ENCODE measurements at regions not wholly inside any gene's neighbourhood (a gene's known extent, or its start where the extent isn't known, plus 50 kb on each side); places are given as distances from the start of the nearest gene placed in this dataset.

GRCh38 chr3:181764544-181764943, 52.8 kb downstream of the SOX2 start:
- DNase-seq: no peak

GRCh38 chr3:181770296-181770695, 58.6 kb downstream of the SOX2 start:
- no peak for DNase-seq

- no peak for DNase-seq
These were observed 59.4 kb downstream of the SOX2 start for GRCh38 chr3:181771120-181771519.

DNA sequence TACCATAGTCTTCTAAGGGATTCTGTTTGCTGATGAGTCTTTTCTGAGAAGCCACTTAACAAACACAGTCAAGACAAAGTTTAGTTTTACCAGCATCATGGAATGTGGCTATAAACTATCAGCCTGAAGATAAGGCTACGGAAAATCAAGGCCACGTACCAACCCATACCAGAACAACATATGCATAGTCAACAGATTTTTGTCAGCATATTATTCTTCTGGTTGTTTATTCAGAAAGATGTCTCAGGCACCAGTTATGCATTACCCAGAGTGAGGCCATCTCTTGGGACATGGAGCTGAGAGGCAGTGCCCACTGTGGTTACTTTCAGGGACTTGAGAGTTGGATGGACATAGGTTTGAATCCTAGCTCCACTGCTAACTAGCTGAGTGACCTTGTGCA, 60.4 kb downstream of the SOX2 start:
- DNase-seq: no peak

DNA sequence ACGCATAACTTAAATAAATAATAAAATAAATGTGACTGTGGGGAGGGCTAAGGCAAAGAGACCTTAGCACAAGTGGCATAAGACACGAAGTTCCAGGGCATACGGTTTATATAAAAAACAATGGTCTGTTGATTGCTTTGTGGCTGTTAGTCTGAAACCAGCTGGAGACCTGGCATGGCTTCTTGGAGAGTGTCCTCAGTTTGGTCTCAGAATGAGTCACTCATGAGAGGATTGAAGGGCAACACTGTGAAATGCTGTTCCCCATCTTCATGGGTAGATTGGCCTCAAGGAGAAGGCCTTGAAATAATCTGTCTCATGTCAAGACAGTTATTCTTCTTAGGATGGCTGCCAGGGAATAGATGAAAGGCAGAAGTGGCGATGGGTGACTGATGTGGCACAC, 62.2 kb downstream of the SOX2 start:
- DNase-seq: no peak

DNA sequence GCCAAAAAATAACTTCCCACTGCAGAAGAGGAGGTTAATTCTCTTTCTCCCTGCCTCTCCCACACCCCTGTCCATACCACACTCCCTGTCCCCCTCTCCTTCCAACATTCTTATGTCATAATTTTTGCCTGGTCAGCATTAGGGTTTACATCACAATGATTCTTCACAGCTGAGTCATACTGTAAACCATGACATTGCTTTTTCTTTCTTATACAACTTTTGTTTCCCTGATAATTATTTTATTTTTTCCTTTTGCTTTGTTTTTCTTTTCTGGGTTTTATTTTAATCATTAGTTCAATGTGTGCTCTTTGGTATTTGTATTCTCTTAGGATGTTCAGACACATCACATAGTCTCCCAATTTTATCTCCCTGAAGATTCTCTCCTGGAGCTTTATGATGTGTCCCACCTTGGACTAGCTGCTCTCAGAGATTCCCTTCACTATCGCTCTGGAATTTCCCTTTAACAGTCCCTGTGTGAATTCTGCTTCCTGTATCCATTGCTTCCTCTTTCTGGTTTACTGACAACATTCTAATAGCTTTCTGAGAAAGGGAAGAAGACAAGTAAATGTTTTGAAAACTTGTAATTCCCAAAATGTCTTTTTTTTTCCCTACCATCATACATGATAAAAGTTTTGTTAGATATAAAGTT, 70.7 kb downstream of the SOX2 start:
- DNase-seq: no peak

DNA sequence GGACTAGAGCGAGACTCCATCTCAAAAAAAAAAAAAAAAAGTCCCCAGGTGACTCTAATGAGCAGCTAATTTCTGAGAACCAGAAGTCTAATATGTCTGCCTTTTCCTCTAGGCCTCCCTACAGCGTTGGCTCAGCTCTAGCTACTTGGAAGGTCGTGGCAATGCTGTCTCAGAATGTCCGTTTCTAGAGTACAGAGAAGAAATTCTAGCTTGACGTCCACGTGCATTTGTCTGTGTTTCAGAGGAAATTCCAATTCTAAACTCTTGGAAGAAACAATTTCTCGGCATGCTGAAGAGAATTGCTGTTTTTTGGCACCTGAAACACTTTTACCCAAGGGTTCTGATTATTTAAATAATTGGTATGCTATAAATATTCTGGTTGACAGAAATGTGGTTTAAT, 78.8 kb downstream of the SOX2 start:
- DNase-seq: no peak

GRCh38 chr3:181791056-181791955, 79.6 kb downstream of the SOX2 start:
- DNase-seq: no peak

DNA sequence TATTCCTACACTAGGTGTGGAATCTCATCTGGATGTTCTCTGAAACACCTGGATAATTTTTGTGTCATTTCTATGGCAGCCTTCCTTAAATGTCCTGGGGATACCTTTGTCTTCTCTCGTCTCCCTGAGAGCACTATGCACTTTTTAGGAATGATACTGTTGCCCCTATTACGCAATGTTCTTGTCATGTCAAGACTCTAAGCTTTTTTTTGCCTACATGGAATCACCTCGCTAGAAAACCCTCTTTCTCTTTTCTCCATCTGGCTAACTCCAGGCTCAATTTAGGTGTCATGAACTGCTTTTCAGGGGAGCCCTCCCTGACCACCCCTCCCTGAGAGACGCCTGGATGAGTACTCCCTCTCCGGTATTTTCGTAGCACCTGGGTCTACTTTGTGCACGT, 81.3 kb downstream of the SOX2 start:
- DNase-seq: no peak

DNA sequence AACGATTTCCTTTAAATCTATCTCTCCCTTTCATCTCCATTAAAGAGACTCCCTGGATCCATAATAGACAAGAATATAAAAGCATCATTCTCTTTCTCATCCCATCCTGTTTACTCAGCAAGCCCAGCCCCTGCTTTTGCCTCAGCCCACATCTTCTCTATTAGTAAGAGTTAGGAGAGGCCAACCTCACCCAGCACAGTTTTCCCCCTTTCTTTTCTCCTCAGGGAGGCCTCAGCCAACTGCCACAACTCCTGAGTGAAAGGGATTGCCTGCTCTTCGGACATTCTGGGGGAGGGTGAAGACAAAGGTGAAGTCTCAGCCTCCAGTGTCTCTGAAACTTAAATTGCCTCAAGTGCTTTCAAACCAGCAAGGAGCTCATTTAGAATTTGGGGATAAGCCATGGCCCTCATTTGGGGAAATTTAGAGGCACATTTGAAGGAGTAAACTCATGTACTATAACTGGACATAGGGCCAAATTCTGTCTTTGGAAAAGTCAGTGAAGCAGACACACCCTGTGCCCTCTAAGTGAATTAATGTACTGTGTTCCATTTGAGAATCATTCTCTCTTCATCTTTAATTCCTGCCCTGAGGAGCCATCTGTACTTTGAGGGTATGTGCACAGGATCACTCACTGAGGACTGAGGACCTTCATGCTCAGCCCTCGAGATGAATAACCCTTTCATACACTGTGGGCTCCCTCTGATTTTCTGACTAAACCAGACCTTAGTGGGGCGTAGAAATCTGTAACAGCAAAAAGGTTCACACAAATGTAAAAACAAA, 82.5 kb downstream of the SOX2 start:
- no peak for DNase-seq

DNA sequence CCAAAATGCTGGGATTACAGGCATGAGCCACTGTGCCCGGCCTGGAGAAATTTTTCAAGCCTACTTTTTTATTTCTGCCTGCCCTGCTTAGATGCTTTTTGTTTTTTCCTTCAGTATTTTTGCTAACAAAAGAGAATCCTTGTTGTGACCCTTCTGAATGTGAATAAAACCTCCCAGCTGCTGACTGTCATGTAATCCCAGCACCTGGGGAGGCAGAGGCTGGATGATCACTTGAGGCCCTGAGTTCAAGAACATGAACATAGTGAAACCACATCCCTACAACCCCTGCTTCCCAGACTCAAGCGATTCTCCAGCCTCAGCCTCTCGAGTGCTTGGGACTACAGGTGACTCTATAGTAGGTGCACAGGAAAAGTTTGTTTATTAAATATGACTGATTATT, 84.9 kb downstream of the SOX2 start:
- no peak for DNase-seq

GRCh38 chr3:181797431-181797830, 85.7 kb downstream of the SOX2 start:
- no peak for DNase-seq

DNA sequence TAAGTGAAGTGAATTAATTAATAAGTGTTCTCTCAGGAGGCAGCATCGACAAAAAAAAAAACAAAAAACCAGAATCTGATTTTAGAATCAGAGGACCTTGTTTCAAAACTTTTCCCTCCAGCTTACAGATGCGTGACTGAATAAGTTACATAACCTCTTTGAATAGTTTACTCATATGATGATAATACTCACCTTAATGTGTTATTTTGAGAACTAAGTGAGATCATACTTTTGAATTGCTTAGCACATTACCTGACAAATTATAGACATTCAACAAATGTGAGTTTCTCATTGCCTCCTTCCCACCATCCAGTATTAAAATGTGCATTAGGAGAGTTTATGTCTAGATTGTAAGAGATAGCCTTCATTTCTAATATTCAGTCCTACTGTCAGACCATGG, 94.0 kb downstream of the SOX2 start:
- no peak for DNase-seq

GRCh38 chr3:181808053-181808452, 96.3 kb downstream of the SOX2 start:
- DNase-seq: no peak

GRCh38 chr3:181823716-181824115, 112.0 kb downstream of the SOX2 start:
- DNase-seq: no peak

- no peak for DNase-seq
These were observed 113.2 kb downstream of the SOX2 start for GRCh38 chr3:181824961-181825360.

DNA sequence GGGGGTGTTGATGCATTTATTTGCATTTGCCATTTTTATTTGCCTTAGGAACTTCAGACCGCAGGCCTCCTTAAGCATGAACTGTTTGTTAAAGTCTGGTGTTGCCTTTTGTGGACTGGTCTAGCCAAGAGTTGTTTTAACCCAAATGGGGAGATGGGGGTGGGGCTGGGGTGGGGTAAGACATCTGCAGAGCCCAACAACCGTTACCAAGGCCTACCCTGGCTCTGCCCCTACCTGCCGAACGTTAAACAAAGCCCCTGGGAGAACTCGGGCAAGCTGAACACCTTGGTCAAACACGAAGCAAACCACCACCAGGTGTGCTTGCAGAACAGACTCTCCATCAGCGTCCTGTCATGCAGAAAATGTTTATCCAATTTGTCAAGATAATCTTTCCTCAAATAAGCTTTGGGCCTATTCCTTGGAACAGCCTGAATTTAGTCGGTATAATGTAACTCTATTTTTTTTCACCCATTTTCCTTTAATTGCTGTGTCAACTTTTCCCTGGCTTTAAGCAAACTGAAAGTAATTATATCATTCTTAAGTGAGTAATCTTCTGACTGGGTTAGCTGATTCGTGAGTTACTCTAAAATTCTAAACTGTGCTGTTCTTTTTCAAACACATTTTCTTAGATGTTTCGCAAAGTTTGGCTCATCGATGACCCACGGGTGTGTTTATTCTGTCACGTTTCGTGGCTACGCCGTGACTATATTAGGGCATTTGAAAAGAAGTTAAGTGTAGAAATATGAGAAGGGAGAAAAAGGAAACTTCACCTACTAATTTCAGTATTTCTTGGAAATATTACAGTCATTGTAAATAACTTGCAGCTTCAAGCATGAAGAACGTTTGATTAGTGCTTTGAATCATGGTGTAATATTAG, 127.6 kb downstream of the SOX2 start:
- DNase-seq: no peak

DNA sequence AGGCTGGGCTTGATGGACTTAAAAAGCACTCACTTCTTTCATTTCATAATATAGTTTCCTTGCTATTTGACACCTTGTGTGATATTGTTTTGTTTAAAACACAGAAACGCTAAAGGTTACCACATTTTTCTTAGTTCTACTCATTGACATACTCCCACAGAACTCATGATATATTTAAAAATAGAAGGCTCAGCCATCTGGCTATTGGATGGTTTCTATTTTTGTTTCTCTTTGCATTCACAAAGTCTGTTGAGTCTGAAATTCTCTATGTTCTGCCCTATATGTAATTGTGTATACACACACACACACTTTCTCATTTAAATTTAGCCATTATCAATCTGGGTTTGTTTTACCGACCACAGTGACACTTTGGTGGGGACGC, 128.2 kb downstream of the SOX2 start:
- no peak for DNase-seq

DNA sequence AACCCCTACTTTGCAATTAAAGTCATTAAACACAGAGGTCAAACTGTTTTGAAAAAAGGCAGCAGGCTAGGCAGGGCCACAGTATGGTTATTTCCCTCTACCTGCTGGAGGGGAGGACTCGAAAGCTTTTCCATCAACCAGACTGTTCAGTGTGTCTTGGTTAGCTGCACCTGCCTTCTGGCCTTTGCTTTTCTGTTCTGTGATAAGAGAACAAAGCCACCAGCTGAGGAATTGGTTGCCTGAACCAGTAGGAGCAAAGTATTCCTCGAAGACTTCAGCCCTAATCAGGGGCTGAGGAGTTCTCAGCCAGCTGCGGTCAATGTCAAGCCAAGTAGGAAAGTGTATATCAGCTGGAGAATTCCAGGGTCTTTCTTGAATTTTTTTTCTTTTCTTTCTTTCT, 132.5 kb downstream of the SOX2 start:
- no peak for DNase-seq

- no peak for DNase-seq
These were observed 135.6 kb downstream of the SOX2 start for GRCh38 chr3:181847276-181847675.

- no peak for DNase-seq
These were observed 139.3 kb downstream of the SOX2 start for GRCh38 chr3:181851063-181851462.

DNA sequence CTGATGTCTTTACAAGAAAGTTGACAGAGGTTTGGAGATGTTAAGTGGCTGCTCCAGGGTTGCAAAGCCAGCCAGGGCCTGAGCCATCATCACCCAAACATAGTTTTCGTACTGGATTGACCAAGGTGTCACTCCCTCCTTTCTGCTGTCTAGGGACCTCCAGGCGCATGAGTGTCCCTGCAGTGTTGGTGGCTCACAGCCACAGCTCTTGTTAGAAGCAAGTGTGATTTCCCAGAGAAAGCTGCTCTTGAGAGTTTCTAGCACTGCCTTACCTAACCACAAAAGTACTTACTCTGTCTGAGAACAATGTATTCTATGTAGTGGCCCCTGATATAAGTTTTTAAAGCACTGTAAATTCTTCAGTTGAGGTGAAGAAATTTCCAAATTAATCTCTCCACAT, 144.1 kb downstream of the SOX2 start:
- DNase-seq: no peak
